WERI-Rb-1 (cell line): ENCODE measurements at regions not wholly inside any gene's neighbourhood (a gene's known extent, or its start where the extent isn't known, plus 50 kb on each side); places are given as distances from the start of the nearest gene placed in this dataset.

Source experiments
- DNase-seq: peaks from one replicate; pipeline ENCODE4 v3.0.0-alpha.2; 2020
- H3K27ac ChIP-seq: fragments of 250-450 bp; sonication (Bioruptor Pico); 2 replicates; pipeline ENCODE4 v1.5.1; 2020; ENCODE audit warnings: mild to moderate bottlenecking, moderate library complexity
- H3K27me3 ChIP-seq: fragments of 250-450 bp; sonication (Bioruptor Pico); 2 replicates; pipeline ENCODE4 v1.5.1; 2021; ENCODE audit warnings: mild to moderate bottlenecking, low read depth, moderate library complexity; ENCODE audit not compliant: insufficient read depth, severe bottlenecking
- H3K36me3 ChIP-seq: fragments of 250-450 bp; sonication (Bioruptor Pico); 2 replicates; pipeline ENCODE4 v1.5.1; 2020; ENCODE audit warnings: mild to moderate bottlenecking, moderate library complexity
- H3K4me3 ChIP-seq: 2 replicates; pipeline ENCODE4 v1.5.1; 2011; ENCODE audit warnings: low read depth, mild to moderate bottlenecking, control low read depth, low read length
- H3K9me3 ChIP-seq: fragments of 250-450 bp; sonication (Bioruptor Pico); 2 replicates; pipeline ENCODE4 v1.5.1; 2021; ENCODE audit warnings: mild to moderate bottlenecking, moderate library complexity; ENCODE audit not compliant: severe bottlenecking
- CTCF ChIP-seq: IDR thresholded peaks from 2 replicates; pipeline ENCODE4 v1.5.1; 2011; ENCODE audit warnings: low read depth, mild to moderate bottlenecking, control low read depth, inconsistent platforms, low read length

GRCh38 chr11:128200467-128200866 lies 386.9 kb downstream of the ETS1 start:
- TF ChIP-seq CTCF = no peak
- Histone ChIP-seq H3K4me3 (no peak overlapping the region), H3K27ac (no peak overlapping the region), H3K36me3 (no peaks in the 10 kb centered on the region), H3K9me3 (no peaks in the 10 kb centered on the region), H3K27me3 (no peaks in the 10 kb centered on the region)
- no peak for DNase-seq

- DNase-seq = no peak
Measured at GRCh38 chr11:128198216-128198772, 389.1 kb downstream of the ETS1 start.

GRCh38 chr11:128196235-128196634 lies 391.1 kb downstream of the ETS1 start:
- TF ChIP-seq CTCF = no peak
- H3K36me3 ChIP-seq = no peaks in the 10 kb centered on the region

More at GRCh38 chr11:128198216-128198772, 389.1 kb downstream of the ETS1 start:
- Histone ChIP-seq H3K27ac (no peak overlapping the region), H3K27me3 (no peaks in the 10 kb centered on the region), H3K9me3 (no peaks in the 10 kb centered on the region), H3K36me3 (no peaks in the 10 kb centered on the region), H3K4me3 (no peak overlapping the region)
- no peak for TF ChIP-seq CTCF

GRCh38 chr11:128195756-128196155 lies 391.6 kb downstream of the ETS1 start:
- Histone ChIP-seq H3K27me3 (no peaks in the 10 kb centered on the region), H3K36me3 (no peaks in the 10 kb centered on the region), H3K9me3 (no peaks in the 10 kb centered on the region), H3K4me3 (no peak overlapping the region), H3K27ac (no peak overlapping the region)
- TF ChIP-seq CTCF = no peak
- DNase-seq = no peak

More at GRCh38 chr11:128196235-128196634, 391.1 kb downstream of the ETS1 start:
- Histone ChIP-seq H3K9me3 (no peaks in the 10 kb centered on the region), H3K27ac (no peak overlapping the region), H3K27me3 (no peaks in the 10 kb centered on the region), H3K4me3 (no peak overlapping the region)
- DNase-seq = no peak

- no peak for DNase-seq
- H3K36me3 ChIP-seq = no peaks in the 10 kb centered on the region
- TF ChIP-seq CTCF = no peak
- no peak overlapping the region for H3K4me3 ChIP-seq
- H3K27me3 ChIP-seq = no peaks in the 10 kb centered on the region
- no peaks in the 10 kb centered on the region for H3K9me3 ChIP-seq
- no peak overlapping the region for H3K27ac ChIP-seq
Measured at GRCh38 chr11:128195057-128195751, 392.2 kb downstream of the ETS1 start.
